SU-DHL-6 (cell line): ENCODE measurements at regions not wholly inside any gene's neighbourhood (a gene's known extent, or its start where the extent isn't known, plus 50 kb on each side); places are given as distances from the start of the nearest gene placed in this dataset.

Source experiments
- H2AFZ ChIP-seq: fragments of 200-600 bp; sonication (generic); 2 replicates; pipeline ENCODE4 v1.6.1; 2014; ENCODE audit warnings: low read depth, mild to moderate bottlenecking, moderate library complexity, mixed read lengths, antibody characterized with exemption, low read length; ENCODE audit not compliant: severe bottlenecking
- H3F3A ChIP-seq: fragments of 200-600 bp; shearing (Covaris generic); 2 replicates; pipeline ENCODE4 v1.6.0; 2016; ENCODE audit warnings: antibody characterized with exemption, mild to moderate bottlenecking; ENCODE audit not compliant: insufficient read depth
- H3K27ac ChIP-seq: fragments of 200-600 bp; sonication (generic); 2 replicates; pipeline ENCODE4 v1.5.1; 2016; ENCODE audit warnings: low read depth, mild to moderate bottlenecking, low read length, moderate library complexity, mixed read lengths
- H3K27me3 ChIP-seq: fragments of 200-600 bp; sonication (generic), shearing (Covaris generic); 2 replicates; pipeline ENCODE4 v1.6.0; 2014; ENCODE audit warnings: mild to moderate bottlenecking, low read length
- H3K36me3 ChIP-seq: fragments of 200-600 bp; sonication (generic); 2 replicates; pipeline ENCODE4 v1.6.1; 2014; ENCODE audit warnings: mild to moderate bottlenecking, low read length, mixed read lengths
- H3K4me2 ChIP-seq: fragments of 300-600, 200-600 bp; shearing (Covaris generic), sonication (generic); 2 replicates; pipeline ENCODE4 v1.6.0; 2014; ENCODE audit warnings: low read length, low read depth, mild to moderate bottlenecking; ENCODE audit not compliant: poor library complexity, severe bottlenecking
- H3K4me3 ChIP-seq: fragments of 200-600 bp; sonication (generic); 2 replicates; pipeline ENCODE4 v1.5.1; 2014; ENCODE audit warnings: antibody characterized with exemption, low read length, mild to moderate bottlenecking, mixed read lengths; ENCODE audit not compliant: insufficient read depth, poor library complexity, severe bottlenecking
- H3K79me2 ChIP-seq: fragments of 200-600 bp; sonication (generic); 2 replicates; pipeline ENCODE4 v1.6.1; 2014; ENCODE audit warnings: mild to moderate bottlenecking, low read length, moderate library complexity; ENCODE audit not compliant: insufficient read depth
- H3K9ac ChIP-seq: fragments of 200-600 bp; sonication (generic); 2 replicates; pipeline ENCODE4 v1.7.0; 2014; ENCODE audit warnings: mild to moderate bottlenecking, low read length
- H3K9me2 ChIP-seq: fragments of 200-600 bp; sonication (generic); replicated peaks from 2 replicates; pipeline ENCODE4 v1.6.1; 2014; ENCODE audit warnings: low read length; ENCODE audit not compliant: insufficient read depth
- H3K9me3 ChIP-seq: fragments of 200-600 bp; sonication (generic); 2 replicates; pipeline ENCODE4 v1.6.1; 2014; ENCODE audit warnings: low read length, mixed read lengths; ENCODE audit not compliant: insufficient read depth
- H4K20me1 ChIP-seq: fragments of 200-600 bp; sonication (generic); 2 replicates; pipeline ENCODE4 v1.6.1; 2014; ENCODE audit warnings: low read depth, mild to moderate bottlenecking, antibody characterized with exemption, low read length, moderate library complexity, mixed read lengths
- EZH2phosphoT487 ChIP-seq: fragments of 200-600 bp; sonication (generic), shearing (Covaris generic); conservative IDR thresholded peaks from 2 replicates; pipeline ENCODE4 v1.6.1; 2018; ENCODE audit warnings: mild to moderate bottlenecking, antibody characterized with exemption, low read length, moderate library complexity, mixed read lengths
- TF ChIP-seq, protein P1 (sequence below): fragments of 200-600 bp; sonication (generic); IDR thresholded peaks from one replicate; pipeline ENCODE4 v1.5.1; 2017; ENCODE audit warnings: antibody characterized with exemption, mild to moderate bottlenecking, low read length, moderate library complexity; ENCODE audit not compliant: insufficient read depth, poor library complexity, severe bottlenecking

DNA sequence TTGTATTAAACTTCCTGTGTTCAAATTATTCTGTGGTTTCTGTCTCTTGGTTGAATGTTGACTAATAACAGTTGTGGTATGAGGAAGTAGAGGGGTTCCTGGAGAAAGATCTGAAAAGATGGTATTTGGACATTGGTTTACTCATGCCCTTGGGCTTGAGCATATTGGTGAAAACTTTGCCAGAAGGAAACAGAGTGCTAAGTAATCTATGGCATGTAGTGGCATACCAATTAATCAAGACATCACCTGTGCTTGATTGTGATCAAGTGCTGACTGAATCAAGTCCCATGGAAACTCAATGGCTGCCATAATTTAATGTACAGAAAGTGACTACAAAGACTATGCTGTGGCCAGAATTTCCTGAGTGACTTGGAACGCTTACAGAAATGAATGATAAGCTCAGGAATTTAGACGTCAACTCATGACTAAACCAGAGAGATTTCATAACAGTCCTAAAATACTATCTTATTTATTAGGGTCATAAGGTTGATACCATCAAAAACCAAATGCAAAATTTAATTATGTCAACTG lies 2062.9 kb downstream of the ARAP2 start:
- Histone ChIP-seq H4K20me1 (no peaks in the 10 kb centered on the region), H3F3A (no peaks in the 10 kb centered on the region), H3K9me2 (no peaks in the 10 kb centered on the region), H3K27me3 (no peaks in the 10 kb centered on the region), H3K27ac (no peak overlapping the region), H3K9ac (no peak overlapping the region), H3K79me2 (no peaks in the 10 kb centered on the region), H3K9me3 (no peaks in the 10 kb centered on the region), H3K4me2 (no peak overlapping the region), H3K4me3 (no peak overlapping the region), H2AFZ (no peak overlapping the region), H3K36me3 (no peaks in the 10 kb centered on the region)
- no peak for TF ChIP-seq EZH2phosphoT487
- TF ChIP-seq, protein P1, sequence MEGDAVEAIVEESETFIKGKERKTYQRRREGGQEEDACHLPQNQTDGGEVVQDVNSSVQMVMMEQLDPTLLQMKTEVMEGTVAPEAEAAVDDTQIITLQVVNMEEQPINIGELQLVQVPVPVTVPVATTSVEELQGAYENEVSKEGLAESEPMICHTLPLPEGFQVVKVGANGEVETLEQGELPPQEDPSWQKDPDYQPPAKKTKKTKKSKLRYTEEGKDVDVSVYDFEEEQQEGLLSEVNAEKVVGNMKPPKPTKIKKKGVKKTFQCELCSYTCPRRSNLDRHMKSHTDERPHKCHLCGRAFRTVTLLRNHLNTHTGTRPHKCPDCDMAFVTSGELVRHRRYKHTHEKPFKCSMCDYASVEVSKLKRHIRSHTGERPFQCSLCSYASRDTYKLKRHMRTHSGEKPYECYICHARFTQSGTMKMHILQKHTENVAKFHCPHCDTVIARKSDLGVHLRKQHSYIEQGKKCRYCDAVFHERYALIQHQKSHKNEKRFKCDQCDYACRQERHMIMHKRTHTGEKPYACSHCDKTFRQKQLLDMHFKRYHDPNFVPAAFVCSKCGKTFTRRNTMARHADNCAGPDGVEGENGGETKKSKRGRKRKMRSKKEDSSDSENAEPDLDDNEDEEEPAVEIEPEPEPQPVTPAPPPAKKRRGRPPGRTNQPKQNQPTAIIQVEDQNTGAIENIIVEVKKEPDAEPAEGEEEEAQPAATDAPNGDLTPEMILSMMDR, result no peak

DNA sequence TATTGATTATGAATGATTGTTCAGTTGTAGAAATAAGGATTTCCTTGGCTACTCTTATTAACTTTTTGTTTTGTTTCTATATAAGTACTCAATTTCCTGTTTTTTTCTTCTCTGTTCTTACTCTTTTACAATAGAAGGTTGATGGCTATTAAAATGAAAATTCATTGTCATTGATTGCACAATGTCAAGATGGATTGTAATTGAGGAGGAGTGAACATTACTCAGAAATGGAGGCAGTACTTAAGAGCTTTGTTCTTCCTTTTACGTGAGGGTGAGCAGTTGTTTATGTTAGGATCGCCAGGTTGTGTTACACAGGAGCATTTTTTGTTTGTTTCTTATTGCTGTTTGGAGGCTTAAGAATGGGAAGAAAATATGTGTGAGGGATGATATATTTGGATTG lies 2062.4 kb downstream of the ARAP2 start:
- no peaks in the 10 kb centered on the region for H3K27me3 ChIP-seq
- H3K4me3 ChIP-seq, result no peak overlapping the region
- H3K9me2 ChIP-seq, result no peaks in the 10 kb centered on the region
- H3K9ac ChIP-seq, result no peak overlapping the region
- no peak overlapping the region for H3K4me2 ChIP-seq
- no peak overlapping the region for H2AFZ ChIP-seq
- no peaks in the 10 kb centered on the region for H3F3A ChIP-seq
- no peak overlapping the region for H3K27ac ChIP-seq
- H3K79me2 ChIP-seq, result no peaks in the 10 kb centered on the region
- H3K36me3 ChIP-seq, result no peaks in the 10 kb centered on the region
- no peaks in the 10 kb centered on the region for H4K20me1 ChIP-seq
- TF ChIP-seq, protein P1, result no peak
- TF ChIP-seq EZH2phosphoT487, result no peak
- no peaks in the 10 kb centered on the region for H3K9me3 ChIP-seq

DNA sequence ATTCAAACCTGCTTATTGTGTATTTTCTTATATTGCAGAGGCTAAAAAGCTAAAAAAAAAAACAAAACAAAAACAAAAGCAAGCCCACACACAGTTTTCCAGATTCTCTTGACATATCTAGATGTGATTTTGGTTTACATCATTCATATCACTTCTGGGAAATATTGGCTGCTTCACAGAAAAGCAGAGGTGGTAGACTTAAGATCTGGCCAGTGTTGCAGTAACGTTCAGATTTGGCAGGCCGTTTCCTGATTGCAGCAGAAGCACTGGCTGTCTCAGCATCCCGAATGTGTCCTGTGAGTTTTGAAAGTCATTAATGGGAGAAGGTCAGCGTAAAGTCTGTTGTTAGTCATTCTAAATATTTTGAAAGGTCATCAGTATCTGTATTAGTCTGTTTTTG lies 2062.0 kb downstream of the ARAP2 start:
- no peaks in the 10 kb centered on the region for H3K36me3 ChIP-seq
- no peak overlapping the region for H3K27ac ChIP-seq
- no peak overlapping the region for H2AFZ ChIP-seq
- H3F3A ChIP-seq, result no peaks in the 10 kb centered on the region
- no peaks in the 10 kb centered on the region for H3K9me3 ChIP-seq
- no peaks in the 10 kb centered on the region for H3K27me3 ChIP-seq
- no peak for TF ChIP-seq EZH2phosphoT487
- TF ChIP-seq, protein P1, result no peak
- H4K20me1 ChIP-seq, result no peaks in the 10 kb centered on the region
- H3K79me2 ChIP-seq, result no peaks in the 10 kb centered on the region
- no peaks in the 10 kb centered on the region for H3K9me2 ChIP-seq
- no peak overlapping the region for H3K9ac ChIP-seq
- H3K4me2 ChIP-seq, result no peak overlapping the region
- H3K4me3 ChIP-seq, result no peak overlapping the region

DNA sequence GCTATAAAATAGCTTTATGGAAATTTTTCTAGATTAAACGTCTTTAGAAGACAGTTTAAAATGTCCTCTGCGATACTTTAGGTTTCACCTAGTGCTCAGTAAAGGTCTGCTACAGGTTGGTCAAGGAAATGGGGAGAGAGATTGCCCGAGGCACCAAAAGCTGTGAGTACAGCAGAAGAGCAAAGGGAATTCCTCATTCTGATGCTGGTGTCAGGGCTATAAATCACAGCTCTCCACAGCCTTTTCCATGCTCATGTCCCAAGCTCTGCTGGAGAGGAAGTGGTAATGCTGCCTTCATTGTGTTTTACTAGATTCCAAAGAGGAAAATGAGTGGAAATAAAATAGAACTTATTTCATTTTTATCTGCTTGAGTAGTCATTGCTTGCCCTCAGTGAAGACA lies 2060.4 kb downstream of the ARAP2 start:
- H3K36me3 ChIP-seq, result no peaks in the 10 kb centered on the region
- no peaks in the 10 kb centered on the region for H4K20me1 ChIP-seq
- H3F3A ChIP-seq, result no peaks in the 10 kb centered on the region
- no peak overlapping the region for H3K4me3 ChIP-seq
- H3K4me2 ChIP-seq, result no peak overlapping the region
- no peaks in the 10 kb centered on the region for H3K9me2 ChIP-seq
- TF ChIP-seq, protein P1, result no peak
- no peaks in the 10 kb centered on the region for H3K79me2 ChIP-seq
- H3K9ac ChIP-seq, result no peak overlapping the region
- H3K27ac ChIP-seq, result no peak overlapping the region
- no peak overlapping the region for H2AFZ ChIP-seq
- H3K9me3 ChIP-seq, result no peaks in the 10 kb centered on the region
- no peaks in the 10 kb centered on the region for H3K27me3 ChIP-seq
